Natural killer cell (primary cell): ENCODE measurements at regions not wholly inside any gene's neighbourhood (a gene's known extent, or its start where the extent isn't known, plus 50 kb on each side); places are given as distances from the start of the nearest gene placed in this dataset.

Experiments
- ATAC-seq, 3 donors: fragments of 150-1000 bp in 2 of 3; fragments of 200-7000 bp in 1 of 3; cut with Tn5 transposase; 1 replicate in 1 of 3; 2 replicates in 2 of 3; pipeline ENCODE4 v1.10.0; 2021; ENCODE audit warnings: mild to moderate bottlenecking in 2 of 3, moderate library complexity in 2 of 3
- DNase-seq, 2 donors: peaks; one replicate each; pipeline versions ENCODE4 v3.0.0 to v3.0.0-alpha.2; 2013 to 2021; ENCODE audit warnings: mixed read lengths in 1 of 2
- H3K27ac ChIP-seq: one replicate; pipeline ENCODE4 v1.5.1; 2013; ENCODE audit warnings: mild to moderate bottlenecking, low read length
- H3K27me3 ChIP-seq: one replicate; pipeline ENCODE4 v1.6.1; 2013; ENCODE audit warnings: low read length; ENCODE audit not compliant: control insufficient read depth, insufficient read depth
- H3K36me3 ChIP-seq: one replicate; pipeline ENCODE4 v1.6.1; 2013; ENCODE audit warnings: low read length; ENCODE audit not compliant: control insufficient read depth, insufficient read depth
- H3K4me1 ChIP-seq: one replicate; pipeline ENCODE4 v1.6.1; 2013; ENCODE audit warnings: low read length; ENCODE audit not compliant: control insufficient read depth, insufficient read depth
- H3K4me3 ChIP-seq: one replicate; pipeline ENCODE4 v1.5.1; 2013; ENCODE audit warnings: low read length
- H3K9me3 ChIP-seq: one replicate; pipeline ENCODE4 v1.6.1; 2013; ENCODE audit warnings: low read length; ENCODE audit not compliant: control insufficient read depth, insufficient read depth
- H3K27ac Mint-ChIP-seq, 2 donors: one replicate each; pipeline ENCODE4 v1.8.0; 2022; ENCODE audit warnings: mild to moderate bottlenecking in 2 of 2, mixed read lengths in 2 of 2, moderate library complexity in 1 of 2
- H3K27me3 Mint-ChIP-seq, 2 donors: one replicate each; pipeline ENCODE4 v1.8.0; 2022; ENCODE audit warnings: low read depth in 2 of 2, mixed read lengths in 2 of 2
- H3K36me3 Mint-ChIP-seq: one replicate; pipeline ENCODE4 v1.8.0; 2022; ENCODE audit warnings: mixed read lengths
- H3K4me1 Mint-ChIP-seq, 2 donors: one replicate each; pipeline ENCODE4 v1.8.0; 2022; ENCODE audit warnings: mixed read lengths in 2 of 2
- H3K4me3 Mint-ChIP-seq: one replicate; pipeline ENCODE4 v1.8.0; 2022; ENCODE audit warnings: mild to moderate bottlenecking, moderate library complexity, mixed read lengths
- H3K9me3 Mint-ChIP-seq, 2 donors: one replicate each; pipeline ENCODE4 v1.8.0; 2022; ENCODE audit warnings: mixed read lengths in 2 of 2
- CTCF ChIP-seq: fragments of 200-600 bp; IDR thresholded peaks from one replicate; pipeline ENCODE4 v1.8.0; 2022; ENCODE audit warnings: antibody characterized with exemption
- WGBS: methylation state at CpG from one replicate; pipeline ENCODE4 v1.1.7; 2013; ENCODE audit warnings: missing lambda C conversion rate; ENCODE audit not compliant: insufficient coverage; 5-methylcytosine and 5-hydroxymethylcytosine counted together
- intact Hi-C: fragments of 100-400 bp; cut with micrococcal nuclease; formaldehyde crosslinking; loops from one replicate; pipeline ENCODE4 v1.14.2; 2022

- Mint-ChIP-seq H3K27me3 (no peaks in the 10 kb centered on the region), H3K9me3 (peaks cover 11 to 17% of the 10 kb centered on the region in 2 donors), H3K4me1 (no peaks in the 10 kb centered on the region), H3K27ac (no peak overlapping the region), H3K4me3 (no peak overlapping the region), H3K36me3 (no peaks in the 10 kb centered on the region)
- H3K36me3 ChIP-seq: no peaks in the 10 kb centered on the region
- no peaks in the 10 kb centered on the region for H3K27me3 ChIP-seq
- no peak overlapping the region for H3K4me3 ChIP-seq
- no peak overlapping the region for H3K27ac ChIP-seq
- H3K4me1 ChIP-seq: no peaks in the 10 kb centered on the region
- no peak for TF ChIP-seq CTCF
- DNase-seq (no peak), ATAC-seq (no peak)
- intact Hi-C loops: no loop called here
- H3K9me3 ChIP-seq: peaks cover 16% of the 10 kb centered on the region
- WGBS: 83% methylated on average over 3 of the region's 3 CpGs
Measured at GRCh38 chr3:80496452-80496851, 728.7 kb upstream of the ROBO1 start.

DNA sequence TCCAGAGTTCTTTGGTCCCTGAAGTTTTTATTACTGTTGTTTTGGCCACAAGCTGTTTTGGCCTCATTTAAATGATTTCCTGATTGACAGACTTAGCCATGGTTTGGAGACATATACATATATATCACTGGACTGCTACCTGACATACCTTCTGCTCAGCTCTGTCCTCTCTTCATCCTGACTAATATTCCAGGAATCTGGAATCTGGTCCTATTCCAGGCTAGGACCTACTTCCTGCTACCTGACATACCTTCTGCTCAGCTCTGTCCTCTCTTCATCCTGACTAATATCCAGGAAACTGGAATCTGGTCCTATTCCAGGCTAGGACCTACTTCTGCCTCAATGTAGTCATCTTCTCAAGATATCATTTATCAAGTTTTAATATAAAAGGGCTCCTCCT is 724.4 kb upstream of the ROBO1 start:
- Mint-ChIP-seq H3K4me1 (no peaks in the 10 kb centered on the region), H3K4me3 (no peak overlapping the region), H3K27me3 (no peaks in the 10 kb centered on the region), H3K36me3 (no peaks in the 10 kb centered on the region), H3K27ac (no peak overlapping the region), H3K9me3 (peaks cover 4 to 9% of the 10 kb centered on the region in 2 donors)
- DNase-seq (no peak), ATAC-seq (no peak)
- intact Hi-C loops: no loop called here
- Histone ChIP-seq H3K4me3 (no peak overlapping the region), H3K27me3 (no peaks in the 10 kb centered on the region), H3K4me1 (no peaks in the 10 kb centered on the region), H3K27ac (no peak overlapping the region), H3K9me3 (peaks cover 9% of the 10 kb centered on the region), H3K36me3 (no peaks in the 10 kb centered on the region)
- no peak for TF ChIP-seq CTCF

- no peaks in the 10 kb centered on the region for H3K9me3 ChIP-seq
- ATAC-seq (no peak), DNase-seq (no peak)
- H3K36me3 ChIP-seq: no peaks in the 10 kb centered on the region
- H3K9me3 Mint-ChIP-seq: peaks cover 11 to 12% of the 10 kb centered on the region in 2 donors
- no peak overlapping the region for H3K4me3 ChIP-seq
- H3K4me1 Mint-ChIP-seq: no peaks in the 10 kb centered on the region
- H3K4me1 ChIP-seq: no peaks in the 10 kb centered on the region
- no peak overlapping the region for H3K27ac Mint-ChIP-seq
- no peaks in the 10 kb centered on the region for H3K27me3 ChIP-seq
- no peaks in the 10 kb centered on the region for H3K27me3 Mint-ChIP-seq
- 45% methylated on average over 1 of the region's 1 CpG for WGBS
- H3K4me3 Mint-ChIP-seq: no peak overlapping the region
- peaks cover 9% of the 10 kb centered on the region for H3K36me3 Mint-ChIP-seq
- TF ChIP-seq CTCF: no peak
- H3K27ac ChIP-seq: no peak overlapping the region
- intact Hi-C loops: no loop called here
Measured at GRCh38 chr3:80472961-80473360, 705.2 kb upstream of the ROBO1 start.

GRCh38 chr3:80472459-80472858 is 704.7 kb upstream of the ROBO1 start:
- H3K4me3 Mint-ChIP-seq: no peak overlapping the region
- peaks cover 9% of the 10 kb centered on the region for H3K36me3 Mint-ChIP-seq
- no peak for DNase-seq
- no peaks in the 10 kb centered on the region for H3K4me1 Mint-ChIP-seq
- H3K27ac ChIP-seq: no peak overlapping the region
- H3K9me3 Mint-ChIP-seq: peaks cover 11 to 13% of the 10 kb centered on the region in 2 donors
- intact Hi-C loops: no loop called here
- no peak overlapping the region for H3K27ac Mint-ChIP-seq
- ATAC-seq: no peak
- no peaks in the 10 kb centered on the region for H3K4me1 ChIP-seq
- no peak for TF ChIP-seq CTCF
- no peaks in the 10 kb centered on the region for H3K27me3 ChIP-seq
- no peaks in the 10 kb centered on the region for H3K9me3 ChIP-seq
- no peaks in the 10 kb centered on the region for H3K36me3 ChIP-seq
- H3K27me3 Mint-ChIP-seq: no peaks in the 10 kb centered on the region
- no peak overlapping the region for H3K4me3 ChIP-seq
